KMS-11 (cell line): ENCODE measurements at regions not wholly inside any gene's neighbourhood (a gene's known extent, or its start where the extent isn't known, plus 50 kb on each side); places are given as distances from the start of the nearest gene placed in this dataset.

Experiments
- H2AFZ ChIP-seq: fragments of 200-600 bp; sonication (generic); 2 replicates; pipeline ENCODE4 v1.6.1; 2016; ENCODE audit warnings: antibody characterized with exemption, mixed run types, low read depth
- H3K27ac ChIP-seq: fragments of 200-600 bp; sonication (generic); 2 replicates; pipeline ENCODE4 v1.6.1; 2016; ENCODE audit warnings: mild to moderate bottlenecking, mixed run types
- H3K27me3 ChIP-seq: fragments of 200-600 bp; sonication (generic); 2 replicates; pipeline ENCODE4 v1.6.1; 2017; ENCODE audit warnings: mild to moderate bottlenecking, low read depth, mixed run types, moderate library complexity; ENCODE audit not compliant: insufficient read depth
- H3K36me3 ChIP-seq: fragments of 200-600 bp; sonication (generic); 2 replicates; pipeline ENCODE4 v1.6.1; 2017; ENCODE audit warnings: mild to moderate bottlenecking, mixed run types; ENCODE audit not compliant: insufficient read depth
- H3K4me1 ChIP-seq: fragments of 200-600 bp; sonication (generic); 2 replicates; pipeline ENCODE4 v1.6.1; 2016; ENCODE audit warnings: mild to moderate bottlenecking, low read depth, mixed run types; ENCODE audit not compliant: poor library complexity, severe bottlenecking
- H3K4me2 ChIP-seq: fragments of 200-600 bp; sonication (generic); 2 replicates; pipeline ENCODE4 v1.7.0; 2016; ENCODE audit warnings: mild to moderate bottlenecking, mixed run types
- H3K4me3 ChIP-seq: fragments of 200-600 bp; sonication (generic); IDR thresholded peaks from 2 replicates; pipeline ENCODE4 v1.6.1; 2017; ENCODE audit warnings: low read depth, low read length, mixed read lengths; ENCODE audit not compliant: insufficient read depth
- H3K79me2 ChIP-seq: fragments of 200-600 bp; sonication (generic); 2 replicates; pipeline ENCODE4 v1.6.1; 2016; ENCODE audit warnings: low read depth, mixed run types; ENCODE audit not compliant: insufficient read depth
- H3K9ac ChIP-seq: fragments of 200-600 bp; sonication (generic); 2 replicates; pipeline ENCODE4 v1.6.1; 2016; ENCODE audit warnings: mild to moderate bottlenecking, mixed run types
- H4K20me1 ChIP-seq: fragments of 200-600 bp; sonication (generic); 2 replicates; pipeline ENCODE4 v1.6.1; 2016; ENCODE audit warnings: mild to moderate bottlenecking, mixed run types; ENCODE audit not compliant: insufficient read depth
- CTCF ChIP-seq: fragments of 200-600 bp; sonication (generic); conservative IDR thresholded peaks from 2 replicates; pipeline ENCODE4 v1.6.1; 2017; ENCODE audit warnings: low read depth, mild to moderate bottlenecking, antibody characterized with exemption, low read length, moderate library complexity, mixed read lengths

- no peak overlapping the region for H2AFZ ChIP-seq
- no peaks in the 10 kb centered on the region for H3K79me2 ChIP-seq
- no peak overlapping the region for H3K27ac ChIP-seq
- H4K20me1 ChIP-seq = no peaks in the 10 kb centered on the region
- H3K9ac ChIP-seq = no peak overlapping the region
- no peak for TF ChIP-seq CTCF
- no peak overlapping the region for H3K4me3 ChIP-seq
- no peaks in the 10 kb centered on the region for H3K27me3 ChIP-seq
- H3K4me1 ChIP-seq = no peaks in the 10 kb centered on the region
- no peaks in the 10 kb centered on the region for H3K36me3 ChIP-seq
- H3K4me2 ChIP-seq = no peak overlapping the region
Observed at GRCh38 chr2:43025709-43026295, 200.6 kb downstream of the ZFP36L2 start.

GRCh38 chr2:43024515-43025011 lies 201.8 kb downstream of the ZFP36L2 start:
- H3K4me1 ChIP-seq = no peaks in the 10 kb centered on the region
- H3K27me3 ChIP-seq = no peaks in the 10 kb centered on the region
- no peaks in the 10 kb centered on the region for H4K20me1 ChIP-seq
- TF ChIP-seq CTCF = peak; percentile 72
- no peak overlapping the region for H3K27ac ChIP-seq
- no peak overlapping the region for H3K9ac ChIP-seq
- H3K4me3 ChIP-seq = no peak overlapping the region
- no peak overlapping the region for H3K4me2 ChIP-seq
- no peaks in the 10 kb centered on the region for H3K79me2 ChIP-seq
- no peak overlapping the region for H2AFZ ChIP-seq
- no peaks in the 10 kb centered on the region for H3K36me3 ChIP-seq

- H4K20me1 ChIP-seq = no peaks in the 10 kb centered on the region
- H2AFZ ChIP-seq = no peak overlapping the region
- no peaks in the 10 kb centered on the region for H3K36me3 ChIP-seq
- no peak overlapping the region for H3K4me2 ChIP-seq
- H3K27ac ChIP-seq = no peak overlapping the region
- H3K27me3 ChIP-seq = no peaks in the 10 kb centered on the region
- H3K4me3 ChIP-seq = no peak overlapping the region
- H3K79me2 ChIP-seq = no peaks in the 10 kb centered on the region
- no peak for TF ChIP-seq CTCF
- H3K4me1 ChIP-seq = no peaks in the 10 kb centered on the region
- no peak overlapping the region for H3K9ac ChIP-seq
Observed at GRCh38 chr2:43023791-43024514, 202.5 kb downstream of the ZFP36L2 start.

GRCh38 chr2:43022896-43023295 lies 203.5 kb downstream of the ZFP36L2 start:
- Histone ChIP-seq H3K4me3 (no peak overlapping the region), H4K20me1 (no peaks in the 10 kb centered on the region), H3K27ac (no peak overlapping the region), H3K36me3 (no peaks in the 10 kb centered on the region), H2AFZ (no peak overlapping the region), H3K4me1 (no peaks in the 10 kb centered on the region), H3K4me2 (no peak overlapping the region), H3K9ac (no peak overlapping the region), H3K79me2 (no peaks in the 10 kb centered on the region), H3K27me3 (no peaks in the 10 kb centered on the region)
- no peak for TF ChIP-seq CTCF
